Stimulated activated CD8-positive, alpha-beta memory T cell treated with anti-CD3 and anti-CD28 coated beads, Interleukin-4, amount 100 ng/mL, for 48 hours (primary cell): ENCODE measurements at regions not wholly inside any gene's neighbourhood (a gene's known extent, or its start where the extent isn't known, plus 50 kb on each side); places are given as distances from the start of the nearest gene placed in this dataset.
"Not testable (repeated sequence)": the region's sequence is repeated elsewhere in the genome, so short reads cannot be mapped to it uniquely, and the experiment has no call there.

ENCODE experiments used
- DNase-seq: peaks from one replicate; pipeline ENCODE4 v3.0.0-alpha.2; 2020

GRCh38 chr4:60934566-60935295 is 265.4 kb upstream of the ADGRL3 start:
- no peak for DNase-seq

DNA sequence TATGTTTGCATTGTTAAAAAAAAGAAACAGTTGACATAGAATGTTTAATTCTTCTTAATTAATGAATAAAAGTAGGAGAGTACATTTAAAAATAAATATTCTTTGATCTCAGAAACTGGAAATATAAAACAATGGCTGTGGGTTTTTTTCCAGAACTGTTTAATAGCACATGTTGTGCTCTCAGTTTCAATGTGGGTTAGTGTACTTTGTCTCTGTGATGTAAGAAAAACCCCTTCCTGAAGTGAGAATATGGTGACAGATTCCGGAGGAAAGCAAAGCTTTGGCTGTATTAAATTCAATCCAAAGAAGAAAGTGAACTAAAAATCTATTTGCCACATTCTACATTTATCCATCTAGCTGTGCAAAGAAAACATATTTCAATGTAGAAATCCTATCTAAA is 261.9 kb upstream of the ADGRL3 start:
- no peak for DNase-seq

DNA sequence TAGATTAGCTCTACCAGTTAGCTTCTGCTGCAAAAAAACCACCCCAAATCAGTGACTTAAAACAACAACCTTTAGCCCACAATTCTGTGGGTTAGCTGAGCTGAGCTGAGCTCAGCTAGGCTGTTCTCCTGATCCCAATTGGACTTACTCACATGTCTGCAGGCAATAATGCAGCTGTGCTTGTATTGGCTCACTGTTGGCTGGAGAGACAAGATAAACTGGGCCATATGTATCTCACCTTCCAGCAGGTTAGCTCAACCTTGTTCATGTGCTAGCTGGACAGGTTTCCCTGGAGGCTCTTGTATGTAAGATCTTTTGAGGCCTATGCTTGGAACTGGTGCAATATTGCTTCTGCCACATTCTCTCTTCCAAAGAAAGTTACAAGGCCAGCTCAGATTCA is 261.5 kb upstream of the ADGRL3 start:
- no peak for DNase-seq

- no peak for DNase-seq
Measured at GRCh38 chr4:60944060-60944459, 256.1 kb upstream of the ADGRL3 start.

GRCh38 chr4:60945641-60946040 is 254.5 kb upstream of the ADGRL3 start:
- DNase-seq = no peak

GRCh38 chr4:60948008-60948407 is 252.1 kb upstream of the ADGRL3 start:
- DNase-seq = no peak

DNA sequence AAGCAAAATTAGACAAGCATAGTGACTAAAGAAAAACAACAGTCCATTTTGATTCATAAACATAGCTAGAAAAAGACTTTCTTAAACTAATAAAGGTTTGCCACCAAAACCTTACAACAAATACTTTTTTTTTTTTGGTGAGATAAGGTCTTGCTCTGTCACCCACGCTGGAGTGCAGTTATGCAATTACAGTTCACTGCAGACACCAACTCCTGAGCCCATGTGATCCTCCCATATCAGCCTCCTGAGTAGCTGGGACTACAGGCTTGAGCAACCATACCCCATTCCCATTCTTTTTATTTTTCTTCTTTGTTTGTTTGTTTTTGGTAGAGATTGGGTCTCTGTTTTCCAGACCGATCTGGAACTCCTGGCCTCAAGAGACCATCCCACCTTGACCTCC is 247.2 kb upstream of the ADGRL3 start:
- DNase-seq = no peak

DNA sequence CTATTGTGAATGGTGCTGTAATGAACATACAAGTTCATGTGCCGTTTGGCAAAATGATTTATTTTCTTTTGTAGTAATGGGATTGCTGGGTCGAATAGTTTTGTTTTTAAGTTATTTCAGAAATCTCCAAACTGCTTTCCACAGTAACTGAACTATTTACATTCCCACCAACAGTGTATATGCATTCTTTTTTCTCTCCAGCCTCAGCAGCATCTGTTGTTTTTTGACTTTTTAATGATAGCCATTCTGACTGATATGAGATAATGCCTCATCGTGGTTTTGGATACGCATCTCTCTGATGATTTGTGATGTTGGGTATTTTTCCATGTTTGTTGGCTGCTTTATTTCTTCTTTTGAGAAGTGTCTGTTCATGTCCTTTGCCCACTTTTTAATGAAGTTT is 246.3 kb upstream of the ADGRL3 start:
- DNase-seq = no peak

DNA sequence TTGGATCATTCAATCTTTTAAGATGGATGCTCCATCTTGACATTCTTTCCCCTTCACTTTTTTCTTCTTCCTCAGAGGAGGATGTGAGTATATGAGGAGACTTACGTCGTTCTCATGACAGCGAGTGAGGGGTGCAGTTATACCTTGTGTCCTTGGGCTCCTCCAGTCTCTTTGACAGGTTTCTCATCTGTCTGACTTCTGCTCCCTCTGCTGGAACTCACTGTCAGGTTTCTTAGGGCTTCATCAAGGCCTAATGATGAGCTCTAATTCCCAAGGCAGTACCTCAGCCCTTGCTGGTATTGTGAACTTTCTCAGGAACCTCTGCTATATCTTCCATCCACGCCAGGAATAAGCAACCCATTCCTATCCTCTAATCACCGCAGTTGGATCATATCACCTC is 237.8 kb upstream of the ADGRL3 start:
- DNase-seq = no peak

DNA sequence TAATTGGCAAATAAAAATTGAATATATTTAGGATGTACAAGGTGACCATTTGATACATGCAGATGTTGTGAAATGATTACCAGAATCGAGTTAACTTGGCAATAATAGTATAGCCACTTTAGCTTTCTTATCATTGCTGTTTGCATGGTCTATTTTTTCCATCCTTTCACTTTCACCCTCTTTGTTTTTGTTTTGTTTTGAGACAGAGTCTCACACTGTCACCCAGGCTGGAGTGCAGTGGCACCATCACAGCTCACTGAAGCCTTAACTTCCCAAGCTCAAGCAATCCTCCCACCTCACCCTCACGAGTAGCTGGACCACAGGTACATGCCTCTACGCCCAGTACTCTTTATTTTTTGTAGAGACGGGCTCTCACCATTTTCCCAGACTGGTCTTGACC is 218.6 kb upstream of the ADGRL3 start:
- DNase-seq = no peak

DNA sequence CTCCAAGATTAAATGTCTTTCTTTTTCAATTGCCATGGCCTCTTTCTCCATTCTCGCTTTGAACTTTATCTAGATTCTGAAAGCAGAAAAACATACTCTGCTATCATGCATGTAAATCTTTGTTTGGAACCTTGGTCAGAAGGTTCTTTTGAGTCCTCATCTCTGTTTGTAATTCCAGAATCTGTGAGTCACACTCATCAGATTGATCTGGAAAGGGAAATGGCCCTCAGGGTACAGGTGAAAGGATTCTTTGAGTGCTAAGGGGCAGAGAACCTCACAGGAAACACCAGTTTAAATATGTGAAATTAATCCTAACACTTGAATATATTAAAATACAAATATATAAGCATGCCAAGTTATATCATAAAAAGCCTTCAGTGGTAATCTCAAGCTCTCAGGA is 211.0 kb upstream of the ADGRL3 start:
- DNase-seq = no peak

DNA sequence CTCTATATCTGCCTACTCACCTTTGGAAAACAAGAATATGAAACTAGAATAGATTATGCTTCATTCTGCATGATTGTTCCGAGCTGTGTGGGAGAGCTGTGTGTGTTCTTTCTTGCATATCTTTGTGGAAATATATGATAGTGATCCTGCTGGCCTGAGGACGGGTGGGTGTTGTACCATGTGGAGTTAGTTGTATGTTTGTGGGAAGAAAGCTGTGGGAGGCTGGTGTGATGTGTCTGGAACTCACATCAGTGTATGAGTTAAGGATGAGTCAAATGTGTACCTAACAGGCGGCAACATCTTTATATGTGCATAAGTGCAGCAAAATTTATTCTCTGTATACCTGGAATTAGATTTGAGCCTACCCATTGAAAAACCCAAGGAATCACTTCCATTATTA is 208.1 kb upstream of the ADGRL3 start:
- DNase-seq = no peak

GRCh38 chr4:61003301-61003700 is 196.8 kb upstream of the ADGRL3 start:
- no peak for DNase-seq

DNA sequence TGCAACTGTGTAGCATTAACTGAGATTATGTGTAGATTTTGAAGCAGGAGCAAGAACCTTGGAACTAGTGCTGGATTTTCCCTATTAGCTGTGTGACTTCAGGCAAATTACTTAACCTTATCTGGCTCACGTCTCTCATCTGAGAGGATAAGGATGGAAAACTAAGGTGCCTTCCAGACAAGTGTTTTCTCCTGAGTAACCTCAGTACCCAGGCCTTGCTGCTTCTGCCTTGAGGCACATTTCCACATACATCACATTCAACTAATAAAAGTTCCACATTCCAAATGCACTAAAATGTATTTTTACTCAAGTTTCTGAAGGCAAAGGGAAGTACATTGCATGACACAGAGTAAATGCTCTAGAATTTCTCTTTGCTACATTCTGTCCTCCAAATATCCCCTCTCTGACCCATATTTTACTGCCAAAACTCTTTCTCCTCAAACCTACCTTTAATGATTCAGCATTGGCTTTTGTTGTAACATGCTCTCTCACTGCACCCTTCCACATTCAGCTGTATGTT is 195.4 kb upstream of the ADGRL3 start:
- DNase-seq = no peak

DNA sequence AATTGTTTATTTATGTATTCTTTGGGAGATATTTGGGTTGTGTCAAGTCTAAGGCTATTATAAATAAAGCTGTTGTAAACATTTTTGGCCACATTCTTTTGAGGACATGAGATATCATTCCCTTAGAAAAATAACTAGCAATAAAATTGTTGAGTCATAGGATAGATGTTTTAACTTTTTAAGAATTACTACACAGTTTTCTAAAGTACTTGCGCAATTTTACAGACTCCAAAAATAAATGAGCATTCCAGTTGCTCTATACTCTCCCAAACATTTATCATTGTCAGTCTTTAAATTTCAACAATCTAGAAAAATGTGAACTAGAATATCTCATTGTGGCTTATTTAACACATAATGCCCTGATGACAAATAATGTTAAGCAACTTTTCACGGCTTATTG is 189.1 kb upstream of the ADGRL3 start:
- no peak for DNase-seq

GRCh38 chr4:61011936-61012335 is 188.2 kb upstream of the ADGRL3 start:
- DNase-seq = not testable (repeated sequence)

- DNase-seq = no peak
Measured at GRCh38 chr4:61024610-61025009, 175.5 kb upstream of the ADGRL3 start.

- no peak for DNase-seq
Measured at GRCh38 chr4:61027939-61028338, 172.2 kb upstream of the ADGRL3 start.

- no peak for DNase-seq
Measured at GRCh38 chr4:61036071-61036684, 163.9 kb upstream of the ADGRL3 start.

- no peak for DNase-seq
Measured at GRCh38 chr4:61041527-61041926, 158.6 kb upstream of the ADGRL3 start.

DNA sequence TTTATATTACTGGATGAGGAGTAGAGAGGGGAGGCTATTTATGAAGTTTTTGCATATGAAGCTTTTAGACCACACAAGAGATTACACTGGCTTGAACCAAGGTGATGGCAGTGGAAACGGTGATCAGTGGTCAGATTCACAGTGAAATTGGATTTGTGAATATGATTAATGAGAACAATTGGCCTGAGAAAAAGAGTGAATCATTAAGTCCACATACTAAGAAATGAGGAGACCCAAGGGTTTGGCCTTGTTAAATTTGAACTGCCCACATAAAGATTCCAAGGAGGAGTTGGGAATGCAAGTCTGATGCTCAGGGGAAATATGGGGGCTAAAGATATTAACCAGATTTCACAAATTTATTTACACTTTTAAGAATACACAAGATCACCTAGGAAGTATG is 155.3 kb upstream of the ADGRL3 start:
- DNase-seq = no peak

GRCh38 chr4:61049018-61049417 is 151.1 kb upstream of the ADGRL3 start:
- no peak for DNase-seq

DNA sequence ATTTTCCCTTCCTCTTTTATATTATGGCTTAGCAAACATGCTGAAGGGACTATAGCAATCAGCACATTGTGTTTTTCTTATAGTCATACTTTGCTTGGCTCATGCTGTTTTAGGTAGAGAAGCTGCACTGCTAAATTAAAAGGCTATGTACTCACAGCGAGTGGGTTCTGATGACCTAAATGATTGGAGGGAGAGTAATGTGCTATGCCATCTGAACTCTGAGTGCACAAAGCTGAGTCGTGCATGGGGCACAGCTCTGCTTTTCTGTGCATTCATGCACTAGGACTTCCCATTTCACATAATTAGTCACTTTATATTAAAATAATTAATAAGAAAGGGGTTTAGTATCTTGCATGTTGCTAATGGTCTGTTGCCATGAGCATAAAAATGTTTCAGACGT is 132.7 kb upstream of the ADGRL3 start:
- DNase-seq = no peak

GRCh38 chr4:61068060-61068459 is 132.1 kb upstream of the ADGRL3 start:
- DNase-seq = no peak

- DNase-seq = no peak
Measured at GRCh38 chr4:61068745-61069144, 131.4 kb upstream of the ADGRL3 start.
